ENCODE measurements at regions not wholly inside any gene's neighbourhood (a gene's known extent, or its start where the extent isn't known, plus 50 kb on each side); places are given as distances from the start of the nearest gene placed in this dataset.
"Not testable (repeated sequence)": the region's sequence is repeated elsewhere in the genome, so short reads cannot be mapped to it uniquely, and the experiment has no call there.

DNA sequence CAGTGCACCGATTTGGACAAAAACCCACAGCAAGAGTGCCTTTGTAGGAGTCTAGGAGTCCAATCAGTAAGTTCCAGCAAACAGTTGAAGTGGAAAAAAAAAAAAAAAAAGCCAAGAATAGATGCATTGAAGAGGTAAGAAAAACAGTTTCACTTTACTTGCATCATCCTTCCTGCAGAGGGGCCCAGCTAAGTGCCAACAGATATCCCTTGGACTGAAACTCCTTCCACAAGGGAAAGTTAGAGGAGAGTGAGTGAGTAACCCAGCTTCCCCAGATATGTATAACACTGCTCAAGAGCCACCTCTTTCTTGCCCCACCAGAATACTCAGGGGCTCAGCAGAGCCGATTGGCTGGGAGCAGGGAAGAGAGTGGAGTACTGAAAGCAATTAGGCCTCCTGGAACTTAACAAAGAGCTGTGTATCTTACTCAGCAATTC is 617.7 kb upstream of the SMIM31 start:
- Histone ChIP-seq H3K9ac (no peak overlapping the region), H3K4me2 (ENCODE audit: unreplicated experiment) (no peak overlapping the region)

DNA sequence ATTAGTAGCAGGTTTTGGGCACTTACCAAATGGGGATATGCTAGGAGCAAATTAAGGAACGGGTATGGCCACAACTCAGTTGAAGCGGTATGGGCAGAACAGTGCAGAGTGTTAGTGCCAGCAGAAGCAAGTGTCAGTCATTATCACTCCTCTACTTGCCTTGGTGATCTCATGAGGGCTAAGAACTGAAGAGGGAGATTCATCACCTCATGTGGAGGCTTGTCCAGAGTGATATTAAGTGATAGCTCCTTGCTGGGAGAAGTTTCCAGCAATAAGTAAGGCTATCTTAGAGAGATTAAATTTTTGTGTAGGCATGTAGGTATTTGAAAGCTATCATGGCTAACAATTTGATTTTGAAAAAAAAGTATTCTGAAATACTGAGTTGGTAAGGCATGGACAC is 615.4 kb upstream of the SMIM31 start:
- Histone ChIP-seq H3K36me3 (ENCODE audit: low read depth) (no peaks in the 10 kb centered on the region), H4K20me1 (ENCODE audit: insufficient read depth) (no peaks in the 10 kb centered on the region), H3K9me2 (ENCODE audit: insufficient read depth) (no peaks in the 10 kb centered on the region), H3K27ac (no peak overlapping the region), H3K9ac (no peak overlapping the region), H3K4me2 (ENCODE audit: unreplicated experiment) (no peak overlapping the region), H3K4me3 (no peak overlapping the region), H3K9me3 (ENCODE audit: low read depth) (no peaks in the 10 kb centered on the region), H3F3A (ENCODE audit: insufficient read depth) (no peaks in the 10 kb centered on the region), H3K4me1 (ENCODE audit: insufficient read depth) (no peaks in the 10 kb centered on the region), H2AFZ (no peak overlapping the region), H3K27me3 (replicated peaks; ENCODE audit: insufficient read depth) (no peaks in the 10 kb centered on the region), H3K79me2 (ENCODE audit: insufficient read depth) (no peaks in the 10 kb centered on the region)
- TF ChIP-seq EZH2phosphoT487 (IDR thresholded peaks at IDR 0.05; ENCODE audit: insufficient read depth, low read depth) (no peak), EZH2 (IDR thresholded peaks at IDR 0.05; ENCODE audit: insufficient read depth, poor library complexity, severe bottlenecking) (no peak)
- in situ Hi-C loops (cut with MboI): no loop called here
- DNase-seq: no peak
- WGBS, 2 experiments (ENCODE audit: low coverage in 1 of 2, low lambda C conversion rate in 2 of 2, missing lambda C conversion rate in 2 of 2): 22 to 33% methylated on average over 2 of the region's 2 CpGs

More for the DNA sequence above, 617.7 kb upstream of the SMIM31 start:
- H3K79me2 ChIP-seq (ENCODE audit: insufficient read depth): no peaks in the 10 kb centered on the region
- no peaks in the 10 kb centered on the region for H3K9me3 ChIP-seq (ENCODE audit: low read depth)
- in situ Hi-C loops (cut with MboI): no loop called here
- no peaks in the 10 kb centered on the region for H3K9me2 ChIP-seq (ENCODE audit: insufficient read depth)
- H3F3A ChIP-seq (ENCODE audit: insufficient read depth): no peaks in the 10 kb centered on the region
- no peaks in the 10 kb centered on the region for H4K20me1 ChIP-seq (ENCODE audit: insufficient read depth)
- WGBS, 2 experiments (ENCODE audit: low coverage in 1 of 2, low lambda C conversion rate in 2 of 2, missing lambda C conversion rate in 2 of 2): 2 to 11% methylated on average over 2 of the region's 2 CpGs
- H3K4me3 ChIP-seq: no peak overlapping the region
- H3K27me3 ChIP-seq (replicated peaks; ENCODE audit: insufficient read depth): no peaks in the 10 kb centered on the region
- no peaks in the 10 kb centered on the region for H3K36me3 ChIP-seq (ENCODE audit: low read depth)
- H2AFZ ChIP-seq: no peak overlapping the region
- no peak for DNase-seq
- TF ChIP-seq EZH2phosphoT487 (IDR thresholded peaks at IDR 0.05; ENCODE audit: insufficient read depth, low read depth) (no peak), EZH2 (IDR thresholded peaks at IDR 0.05; ENCODE audit: insufficient read depth, poor library complexity, severe bottlenecking) (no peak)
- H3K27ac ChIP-seq: no peak overlapping the region
- H3K4me1 ChIP-seq (ENCODE audit: insufficient read depth): no peaks in the 10 kb centered on the region

DNA sequence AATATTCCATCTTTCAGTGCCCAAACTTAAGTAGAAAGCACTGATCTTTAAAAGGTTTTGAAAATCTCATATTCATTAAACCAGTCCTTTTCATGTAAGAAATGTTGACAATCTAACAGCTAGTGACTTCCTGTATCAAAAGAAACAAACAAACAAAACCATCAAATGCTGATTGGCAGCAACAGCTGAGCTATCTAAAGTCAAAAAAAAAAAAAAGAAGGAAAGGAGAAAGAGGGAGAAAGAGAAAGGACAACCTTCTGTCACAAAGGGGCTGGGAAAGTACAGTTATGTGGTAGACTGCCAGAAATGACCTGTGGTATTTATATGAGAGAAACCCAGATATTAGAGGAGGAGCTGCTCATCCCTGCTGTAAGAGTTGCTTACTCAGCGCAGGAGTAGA is 614.6 kb upstream of the SMIM31 start:
- Histone ChIP-seq H3K4me3 (no peak overlapping the region), H3K27me3 (replicated peaks; ENCODE audit: insufficient read depth) (no peaks in the 10 kb centered on the region), H3K36me3 (ENCODE audit: low read depth) (no peaks in the 10 kb centered on the region), H3K79me2 (ENCODE audit: insufficient read depth) (no peaks in the 10 kb centered on the region), H3K9ac (no peak overlapping the region), H3F3A (ENCODE audit: insufficient read depth) (no peaks in the 10 kb centered on the region), H3K4me2 (ENCODE audit: unreplicated experiment) (no peak overlapping the region), H3K27ac (no peak overlapping the region), H3K4me1 (ENCODE audit: insufficient read depth) (no peaks in the 10 kb centered on the region), H4K20me1 (ENCODE audit: insufficient read depth) (no peaks in the 10 kb centered on the region), H3K9me3 (ENCODE audit: low read depth) (no peaks in the 10 kb centered on the region), H2AFZ (no peak overlapping the region), H3K9me2 (ENCODE audit: insufficient read depth) (no peaks in the 10 kb centered on the region)
- 50 to 76% methylated on average over 1 of the region's 1 CpG for WGBS, 2 experiments (ENCODE audit: low coverage in 1 of 2, low lambda C conversion rate in 2 of 2, missing lambda C conversion rate in 2 of 2)
- in situ Hi-C loops (cut with MboI): no loop called here
- TF ChIP-seq EZH2 (IDR thresholded peaks at IDR 0.05; ENCODE audit: insufficient read depth, poor library complexity, severe bottlenecking): no peak
- TF ChIP-seq EZH2phosphoT487 (IDR thresholded peaks at IDR 0.05; ENCODE audit: insufficient read depth, low read depth): no peak
- DNase-seq: no peak

DNA sequence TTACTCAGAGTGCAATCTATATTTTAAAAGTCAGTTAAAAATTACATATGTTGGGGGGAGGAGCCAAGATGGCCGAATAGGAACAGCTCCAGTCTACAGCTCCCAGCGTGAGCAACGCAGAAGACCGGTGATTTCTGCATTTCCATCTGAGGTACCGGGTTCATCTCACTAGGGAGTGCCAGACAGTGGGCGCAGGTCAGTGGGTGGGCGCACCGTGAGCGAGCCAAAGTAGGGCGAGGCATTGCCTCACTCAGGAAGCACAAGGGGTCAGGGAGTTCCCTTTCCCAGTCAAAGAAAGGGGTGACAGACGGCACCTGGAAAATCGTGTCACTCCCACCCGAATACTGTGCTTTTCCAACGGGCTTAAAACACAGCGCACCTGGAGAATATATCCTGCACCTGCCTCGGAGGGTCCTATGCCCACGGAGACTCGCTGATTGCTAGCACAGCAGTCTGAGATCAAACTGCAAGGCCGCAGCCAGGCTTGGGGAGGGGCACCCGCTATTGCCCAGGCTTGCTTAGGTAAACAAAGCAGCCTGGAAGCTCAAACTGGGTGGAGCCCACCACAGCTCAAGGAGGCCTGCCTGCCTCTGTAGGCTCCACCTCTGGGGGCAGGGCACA is 612.1 kb upstream of the SMIM31 start:
- H3K27ac ChIP-seq; H3F3A ChIP-seq (ENCODE audit: insufficient read depth); H4K20me1 ChIP-seq (ENCODE audit: insufficient read depth); H3K9me2 ChIP-seq (ENCODE audit: insufficient read depth); H2AFZ ChIP-seq; H3K4me3 ChIP-seq; H3K9me3 ChIP-seq (ENCODE audit: low read depth); in situ Hi-C loops (cut with MboI); H3K27me3 ChIP-seq (replicated peaks; ENCODE audit: insufficient read depth); H3K4me2 ChIP-seq (ENCODE audit: unreplicated experiment); DNase-seq; H3K36me3 ChIP-seq (ENCODE audit: low read depth); H3K4me1 ChIP-seq (ENCODE audit: insufficient read depth); H3K9ac ChIP-seq; H3K79me2 ChIP-seq (ENCODE audit: insufficient read depth): not testable (repeated sequence)
- WGBS, 2 experiments (ENCODE audit: low coverage in 1 of 2, low lambda C conversion rate in 2 of 2, missing lambda C conversion rate in 2 of 2): 46 to 47% methylated on average over 20 of the region's 20 CpGs

DNA sequence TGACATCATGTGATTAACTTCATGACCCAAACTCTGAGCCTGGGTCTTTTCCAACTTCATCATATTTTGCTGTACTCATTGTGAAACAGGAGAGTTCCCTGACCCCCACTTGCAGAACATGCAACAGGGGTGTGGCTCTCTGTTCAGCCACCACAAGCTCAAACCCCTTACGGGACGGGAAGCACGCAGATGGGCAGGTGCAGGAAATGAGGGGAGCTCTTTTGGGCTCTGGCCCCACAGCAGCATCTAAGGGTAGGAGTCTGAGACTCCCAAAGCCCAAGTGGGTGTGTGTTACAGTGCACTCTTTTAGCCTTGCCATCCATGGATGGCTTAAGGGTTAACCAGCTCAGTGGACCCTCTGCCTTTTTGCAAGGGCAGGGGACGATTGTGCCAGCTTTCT is 599.5 kb upstream of the SMIM31 start:
- Histone ChIP-seq H3K27me3 (replicated peaks; ENCODE audit: insufficient read depth) (no peaks in the 10 kb centered on the region), H3K79me2 (ENCODE audit: insufficient read depth) (no peaks in the 10 kb centered on the region), H3F3A (ENCODE audit: insufficient read depth) (no peaks in the 10 kb centered on the region), H2AFZ (no peak overlapping the region), H3K9me3 (ENCODE audit: low read depth) (no peaks in the 10 kb centered on the region), H3K36me3 (ENCODE audit: low read depth) (no peaks in the 10 kb centered on the region), H3K4me3 (no peak overlapping the region), H4K20me1 (ENCODE audit: insufficient read depth) (no peaks in the 10 kb centered on the region), H3K9ac (no peak overlapping the region), H3K9me2 (ENCODE audit: insufficient read depth) (no peaks in the 10 kb centered on the region), H3K4me1 (ENCODE audit: insufficient read depth) (no peaks in the 10 kb centered on the region), H3K27ac (no peak overlapping the region), H3K4me2 (ENCODE audit: unreplicated experiment) (no peak overlapping the region)
- DNase-seq: no peak
- WGBS, 2 experiments (ENCODE audit: low coverage in 1 of 2, low lambda C conversion rate in 2 of 2, missing lambda C conversion rate in 2 of 2): 21 to 22% methylated on average over 4 of the region's 4 CpGs
- in situ Hi-C loops (cut with MboI): no loop called here
- TF ChIP-seq EZH2 (IDR thresholded peaks at IDR 0.05; ENCODE audit: insufficient read depth, poor library complexity, severe bottlenecking): no peak
- no peak for TF ChIP-seq EZH2phosphoT487 (IDR thresholded peaks at IDR 0.05; ENCODE audit: insufficient read depth, low read depth)

Measured in GM23248 (cell line).